ENCODE measurements at regions not wholly inside any gene's neighbourhood (a gene's known extent, or its start where the extent isn't known, plus 50 kb on each side); places are given as distances from the start of the nearest gene placed in this dataset.

DNA sequence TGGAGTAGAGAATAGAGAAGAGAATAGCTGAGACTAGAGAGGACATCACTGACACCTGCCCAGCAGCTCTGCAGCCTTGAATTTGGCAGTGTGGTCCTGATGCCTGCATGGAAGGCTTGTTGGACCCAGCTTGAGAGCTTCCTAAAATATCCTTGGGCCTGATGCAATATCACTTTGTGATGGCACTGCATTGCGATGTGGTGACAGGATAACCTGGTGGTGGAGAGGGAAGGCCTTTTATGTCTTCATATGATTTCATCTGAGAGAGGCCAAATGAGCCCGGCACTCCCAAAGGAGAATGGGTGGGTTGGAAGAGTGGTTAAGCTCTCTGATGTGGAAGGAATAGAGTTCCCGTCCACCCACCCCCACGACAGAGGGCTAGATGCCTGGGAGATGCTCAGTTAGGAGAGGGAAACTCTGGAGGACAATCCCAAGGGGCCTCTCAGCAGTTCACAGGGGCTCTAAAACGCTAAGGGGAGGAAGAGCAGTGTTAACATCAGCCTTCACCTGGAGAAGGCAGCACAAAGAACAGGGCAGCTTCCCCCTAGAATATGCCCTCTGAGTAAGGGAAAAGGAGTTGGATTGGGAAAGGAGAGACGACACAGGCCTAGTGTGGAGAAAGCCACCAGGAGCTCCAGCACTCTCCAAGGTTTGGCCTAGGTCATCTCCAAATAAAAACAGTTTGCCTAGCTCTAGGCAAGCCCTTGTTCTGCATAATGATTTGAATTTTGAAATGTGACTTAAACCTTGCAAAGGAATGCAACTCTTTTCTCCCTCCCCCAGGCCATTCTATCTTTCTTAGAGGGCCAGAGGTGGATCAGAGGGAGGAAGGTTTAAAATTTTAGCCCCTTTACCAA, 99.8 kb upstream of the SSBP2 start:
- TF ChIP-seq, protein P1, sequence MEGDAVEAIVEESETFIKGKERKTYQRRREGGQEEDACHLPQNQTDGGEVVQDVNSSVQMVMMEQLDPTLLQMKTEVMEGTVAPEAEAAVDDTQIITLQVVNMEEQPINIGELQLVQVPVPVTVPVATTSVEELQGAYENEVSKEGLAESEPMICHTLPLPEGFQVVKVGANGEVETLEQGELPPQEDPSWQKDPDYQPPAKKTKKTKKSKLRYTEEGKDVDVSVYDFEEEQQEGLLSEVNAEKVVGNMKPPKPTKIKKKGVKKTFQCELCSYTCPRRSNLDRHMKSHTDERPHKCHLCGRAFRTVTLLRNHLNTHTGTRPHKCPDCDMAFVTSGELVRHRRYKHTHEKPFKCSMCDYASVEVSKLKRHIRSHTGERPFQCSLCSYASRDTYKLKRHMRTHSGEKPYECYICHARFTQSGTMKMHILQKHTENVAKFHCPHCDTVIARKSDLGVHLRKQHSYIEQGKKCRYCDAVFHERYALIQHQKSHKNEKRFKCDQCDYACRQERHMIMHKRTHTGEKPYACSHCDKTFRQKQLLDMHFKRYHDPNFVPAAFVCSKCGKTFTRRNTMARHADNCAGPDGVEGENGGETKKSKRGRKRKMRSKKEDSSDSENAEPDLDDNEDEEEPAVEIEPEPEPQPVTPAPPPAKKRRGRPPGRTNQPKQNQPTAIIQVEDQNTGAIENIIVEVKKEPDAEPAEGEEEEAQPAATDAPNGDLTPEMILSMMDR (IDR thresholded peaks at IDR 0.05), result no peak
- TF ChIP-seq EZH2 (IDR thresholded peaks at IDR 0.05; ENCODE audit: borderline replicate concordance, insufficient read depth, low read depth, low read length, poor library complexity, severe bottlenecking), result no peak

Measured in B cell (primary cell).